ENCODE measurements at regions not wholly inside any gene's neighbourhood (a gene's known extent, or its start where the extent isn't known, plus 50 kb on each side); places are given as distances from the start of the nearest gene placed in this dataset.

DNA sequence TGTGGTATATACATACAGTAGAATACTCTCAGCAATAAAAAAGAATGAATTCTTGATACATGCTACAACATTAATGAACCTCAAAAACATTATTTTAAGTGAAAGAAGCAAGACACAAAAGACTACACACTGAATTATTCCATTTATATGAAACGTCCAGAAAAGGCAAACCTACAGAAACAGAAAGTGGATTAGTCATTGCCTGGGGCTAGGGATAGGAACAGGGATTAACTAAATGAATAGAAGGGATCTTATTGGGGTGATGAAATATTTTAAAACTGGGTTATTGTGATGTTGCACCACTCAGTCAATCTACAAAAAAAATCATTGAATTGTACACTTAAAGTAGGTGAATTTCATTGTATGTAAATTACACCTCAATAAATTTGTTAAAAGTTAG is 326.7 kb downstream of the PIK3R1 start:
- Mint-ChIP-seq H3K9me3 (peaks cover 0 to 1% (median 0%) of the 10 kb centered on the region in 7 donors), H3K36me3 (no peaks in the 10 kb centered on the region), H3K4me3 (no peak overlapping the region), H3K27me3 (ENCODE audit: low read depth in 3 of 3) (peaks cover 1 to 6% (median 4%) of the 10 kb centered on the region in 3 donors), H3K27ac (no peak overlapping the region), H3K4me1 (peaks cover 4% of the 10 kb centered on the region)
- no peak overlapping the region for H3K4me2 ChIP-seq (replicated peaks; ENCODE audit: extremely low read depth, low read length, poor library complexity, severe bottlenecking)
- H3K36me3 ChIP-seq (replicated peaks in 1 of 2; ENCODE audit: control insufficient read depth in 1 of 2, insufficient read depth in 2 of 2, low read length in 2 of 2): no peaks in the 10 kb centered on the region
- H2AFZ ChIP-seq (ENCODE audit: insufficient read depth, low read depth, low read length, poor library complexity, severe bottlenecking): no peak overlapping the region
- H3K27ac ChIP-seq (ENCODE audit: low read depth in 1 of 2, low read length in 2 of 2): no peak overlapping the region
- no peak overlapping the region for H3K9ac ChIP-seq (ENCODE audit: insufficient read depth, low read length, poor library complexity, severe bottlenecking)
- H3K4me1 ChIP-seq (ENCODE audit: control insufficient read depth in 1 of 2, insufficient read depth in 2 of 2, low read length in 2 of 2): no peaks in the 10 kb centered on the region
- no peak overlapping the region for H3K4me3 ChIP-seq (replicated peaks in 1 of 3; ENCODE audit: low read depth in 2 of 3, low read length in 3 of 3)
- H3K9me3 ChIP-seq (replicated peaks in 1 of 2; ENCODE audit: control insufficient read depth in 1 of 2, insufficient read depth in 1 of 2, low read length in 2 of 2): no peaks in the 10 kb centered on the region
- intact Hi-C loops (cut with micrococcal nuclease): no loop called here
- no CpG with 5 or more reads among the region's 1 CpG for WGBS (ENCODE audit: insufficient coverage)
- DNase-seq: no peak
- no peaks in the 10 kb centered on the region for H3K27me3 ChIP-seq (ENCODE audit: control insufficient read depth in 2 of 2, insufficient read depth in 2 of 2, low read length in 2 of 2)
- TF ChIP-seq, protein P1, sequence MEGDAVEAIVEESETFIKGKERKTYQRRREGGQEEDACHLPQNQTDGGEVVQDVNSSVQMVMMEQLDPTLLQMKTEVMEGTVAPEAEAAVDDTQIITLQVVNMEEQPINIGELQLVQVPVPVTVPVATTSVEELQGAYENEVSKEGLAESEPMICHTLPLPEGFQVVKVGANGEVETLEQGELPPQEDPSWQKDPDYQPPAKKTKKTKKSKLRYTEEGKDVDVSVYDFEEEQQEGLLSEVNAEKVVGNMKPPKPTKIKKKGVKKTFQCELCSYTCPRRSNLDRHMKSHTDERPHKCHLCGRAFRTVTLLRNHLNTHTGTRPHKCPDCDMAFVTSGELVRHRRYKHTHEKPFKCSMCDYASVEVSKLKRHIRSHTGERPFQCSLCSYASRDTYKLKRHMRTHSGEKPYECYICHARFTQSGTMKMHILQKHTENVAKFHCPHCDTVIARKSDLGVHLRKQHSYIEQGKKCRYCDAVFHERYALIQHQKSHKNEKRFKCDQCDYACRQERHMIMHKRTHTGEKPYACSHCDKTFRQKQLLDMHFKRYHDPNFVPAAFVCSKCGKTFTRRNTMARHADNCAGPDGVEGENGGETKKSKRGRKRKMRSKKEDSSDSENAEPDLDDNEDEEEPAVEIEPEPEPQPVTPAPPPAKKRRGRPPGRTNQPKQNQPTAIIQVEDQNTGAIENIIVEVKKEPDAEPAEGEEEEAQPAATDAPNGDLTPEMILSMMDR (IDR thresholded peaks at IDR 0.05): no peak
- no peaks in the 10 kb centered on the region for H3K79me2 ChIP-seq (ENCODE audit: insufficient read depth, low read length)
- no peaks in the 10 kb centered on the region for H4K20me1 ChIP-seq (ENCODE audit: insufficient read depth, low read length)

DNA sequence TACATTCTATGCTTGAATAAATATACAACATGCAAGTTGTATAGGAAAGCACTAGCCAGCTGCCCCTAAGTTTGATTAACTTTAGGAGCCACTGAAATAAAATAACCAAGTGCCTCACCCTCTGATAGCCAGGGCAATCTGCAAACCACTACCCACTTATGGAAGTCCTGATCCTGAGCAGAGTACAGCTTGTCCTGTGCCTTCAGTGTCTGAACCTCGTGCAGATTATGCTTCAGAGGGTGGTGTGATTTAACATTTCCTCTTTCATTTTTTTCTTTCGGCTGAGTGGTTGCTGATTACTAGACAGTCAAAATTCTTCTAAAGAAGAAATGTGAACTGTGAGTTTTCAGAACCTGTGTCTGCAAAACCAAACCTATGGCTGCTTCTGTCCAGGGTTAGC is 327.7 kb downstream of the PIK3R1 start:
- DNase-seq: no peak
- no peak overlapping the region for H2AFZ ChIP-seq (ENCODE audit: insufficient read depth, low read depth, low read length, poor library complexity, severe bottlenecking)
- H3K36me3 Mint-ChIP-seq: no peaks in the 10 kb centered on the region
- H3K9me3 ChIP-seq (replicated peaks in 1 of 2; ENCODE audit: control insufficient read depth in 1 of 2, insufficient read depth in 1 of 2, low read length in 2 of 2): no peaks in the 10 kb centered on the region
- WGBS (ENCODE audit: insufficient coverage): no CpG with 5 or more reads among the region's 2 CpGs
- no peaks in the 10 kb centered on the region for H3K4me1 ChIP-seq (ENCODE audit: control insufficient read depth in 1 of 2, insufficient read depth in 2 of 2, low read length in 2 of 2)
- peaks cover 0 to 1% (median 0%) of the 10 kb centered on the region in 7 donors for H3K9me3 Mint-ChIP-seq
- no peaks in the 10 kb centered on the region for H3K36me3 ChIP-seq (replicated peaks in 1 of 2; ENCODE audit: control insufficient read depth in 1 of 2, insufficient read depth in 2 of 2, low read length in 2 of 2)
- no peaks in the 10 kb centered on the region for H4K20me1 ChIP-seq (ENCODE audit: insufficient read depth, low read length)
- no peak overlapping the region for H3K4me2 ChIP-seq (replicated peaks; ENCODE audit: extremely low read depth, low read length, poor library complexity, severe bottlenecking)
- intact Hi-C loops (cut with micrococcal nuclease): no loop called here
- no peaks in the 10 kb centered on the region for H3K79me2 ChIP-seq (ENCODE audit: insufficient read depth, low read length)
- H3K9ac ChIP-seq (ENCODE audit: insufficient read depth, low read length, poor library complexity, severe bottlenecking): no peak overlapping the region
- H3K4me1 Mint-ChIP-seq: peaks cover 4% of the 10 kb centered on the region
- H3K27ac ChIP-seq (ENCODE audit: low read depth in 1 of 2, low read length in 2 of 2): no peak overlapping the region
- no peak overlapping the region for H3K4me3 ChIP-seq (replicated peaks in 1 of 3; ENCODE audit: low read depth in 2 of 3, low read length in 3 of 3)
- TF ChIP-seq, protein P1 (IDR thresholded peaks at IDR 0.05): no peak
- no peak overlapping the region for H3K27ac Mint-ChIP-seq
- peaks cover 1 to 6% (median 4%) of the 10 kb centered on the region in 3 donors for H3K27me3 Mint-ChIP-seq (ENCODE audit: low read depth in 3 of 3)
- peak overlapping the region in 1 of 2 donors; percentile 24 for H3K4me3 Mint-ChIP-seq
- no peaks in the 10 kb centered on the region for H3K27me3 ChIP-seq (ENCODE audit: control insufficient read depth in 2 of 2, insufficient read depth in 2 of 2, low read length in 2 of 2)

Data from CD14-positive monocyte (primary cell).